Thyroid gland (tissue), 4 donors: ENCODE measurements at regions not wholly inside any gene's neighbourhood (a gene's known extent, or its start where the extent isn't known, plus 50 kb on each side); places are given as distances from the start of the nearest gene placed in this dataset.

Source experiments
- DNase-seq, 2 donors: peaks; one replicate each; pipeline ENCODE4 v3.0.0-alpha.2; 2019
- H3K27ac ChIP-seq, 3 donors: fragments of 200-600 bp; sonication (generic); 1 replicate in 2 of 3; 2 replicates in 1 of 3; pipeline ENCODE4 v1.5.1; 2016 to 2019; ENCODE audit warnings: mild to moderate bottlenecking in 1 of 3, moderate library complexity in 1 of 3
- H3K27me3 ChIP-seq: fragments of 200-600 bp; sonication (generic); one replicate; pipeline ENCODE4 v1.5.1; 2019
- H3K36me3 ChIP-seq, 2 donors: fragments of 200-600 bp; sonication (generic); one replicate each; pipeline ENCODE4 v1.5.1; 2016 to 2019
- H3K4me1 ChIP-seq, 2 donors: fragments of 200-600 bp; sonication (generic); one replicate each; pipeline ENCODE4 v1.5.1; 2017 to 2019
- H3K4me3 ChIP-seq, 3 donors: fragments of 200-600 bp; sonication (generic); replicated peaks in 1 of 3; 1 replicate in 2 of 3; 2 replicates in 1 of 3; pipeline ENCODE4 v1.5.1; 2016; ENCODE audit warnings: mild to moderate bottlenecking in 1 of 3
- H3K9me3 ChIP-seq: fragments of 200-600 bp; sonication (generic); one replicate; pipeline ENCODE4 v1.5.1; 2017
- POLR2A ChIP-seq, 2 donors: fragments of 450-650 bp; IDR thresholded peaks; one replicate each; pipeline ENCODE4 v1.6.1; 2017; ENCODE audit warnings: antibody characterized with exemption in 2 of 2, mild to moderate bottlenecking in 2 of 2, moderate library complexity in 1 of 2
- WGBS, 2 donors: methylation state at CpG; one replicate each; pipeline ENCODE4 v1.1.5; 2017; 5-methylcytosine and 5-hydroxymethylcytosine counted together
- intact Hi-C: fragments of 100-400 bp; cut with DNase I; formaldehyde crosslinking; loops from one replicate; pipeline ENCODE4 v1.15.1; 2023
- TF ChIP-seq, protein P1 (sequence below), 6 experiments: fragments of 200-600 bp in 3 of 6; fragments of 450-650 bp in 3 of 6; sonication (generic) in 3 of 6; IDR thresholded peaks; one replicate each; pipeline ENCODE4 v1.5.1; 2016 to 2019; ENCODE audit warnings: antibody characterized with exemption in 6 of 6, mild to moderate bottlenecking in 2 of 6, inconsistent platforms in 1 of 6, moderate library complexity in 1 of 6

DNA sequence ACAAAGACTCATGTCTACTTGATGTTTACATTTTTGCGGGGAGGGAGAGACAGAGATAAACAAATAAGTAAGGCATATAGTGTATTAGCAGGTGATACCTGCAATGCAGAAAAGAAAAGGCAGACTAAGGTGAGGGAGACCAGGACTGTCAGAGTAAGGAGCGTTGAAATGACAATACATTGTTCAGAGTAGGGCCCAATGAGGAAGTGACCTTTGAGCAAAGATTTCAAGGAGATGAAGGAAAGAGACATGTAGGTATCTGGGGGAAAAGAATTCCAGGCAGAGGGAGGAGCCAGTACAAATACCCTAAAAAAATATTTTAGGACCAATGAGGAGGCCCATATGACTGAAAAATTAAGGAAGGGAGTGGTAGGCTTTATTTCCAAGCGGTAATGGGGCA, 162.7 kb upstream of the PRSS1 start:
- intact Hi-C loops: no loop called here
- no peak for DNase-seq
- H3K4me1 ChIP-seq: no peaks in the 10 kb centered on the region
- no peak overlapping the region for H3K4me3 ChIP-seq
- H3K36me3 ChIP-seq: no peaks in the 10 kb centered on the region
- no peak overlapping the region for H3K27ac ChIP-seq
- TF ChIP-seq POLR2A (IDR thresholded peaks at IDR 0.05): no peak
- TF ChIP-seq, protein P1, sequence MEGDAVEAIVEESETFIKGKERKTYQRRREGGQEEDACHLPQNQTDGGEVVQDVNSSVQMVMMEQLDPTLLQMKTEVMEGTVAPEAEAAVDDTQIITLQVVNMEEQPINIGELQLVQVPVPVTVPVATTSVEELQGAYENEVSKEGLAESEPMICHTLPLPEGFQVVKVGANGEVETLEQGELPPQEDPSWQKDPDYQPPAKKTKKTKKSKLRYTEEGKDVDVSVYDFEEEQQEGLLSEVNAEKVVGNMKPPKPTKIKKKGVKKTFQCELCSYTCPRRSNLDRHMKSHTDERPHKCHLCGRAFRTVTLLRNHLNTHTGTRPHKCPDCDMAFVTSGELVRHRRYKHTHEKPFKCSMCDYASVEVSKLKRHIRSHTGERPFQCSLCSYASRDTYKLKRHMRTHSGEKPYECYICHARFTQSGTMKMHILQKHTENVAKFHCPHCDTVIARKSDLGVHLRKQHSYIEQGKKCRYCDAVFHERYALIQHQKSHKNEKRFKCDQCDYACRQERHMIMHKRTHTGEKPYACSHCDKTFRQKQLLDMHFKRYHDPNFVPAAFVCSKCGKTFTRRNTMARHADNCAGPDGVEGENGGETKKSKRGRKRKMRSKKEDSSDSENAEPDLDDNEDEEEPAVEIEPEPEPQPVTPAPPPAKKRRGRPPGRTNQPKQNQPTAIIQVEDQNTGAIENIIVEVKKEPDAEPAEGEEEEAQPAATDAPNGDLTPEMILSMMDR (IDR thresholded peaks at IDR 0.05): no peak
- H3K9me3 ChIP-seq: no peaks in the 10 kb centered on the region
- no peaks in the 10 kb centered on the region for H3K27me3 ChIP-seq
- 94 to 97% methylated on average over 3 of the region's 3 CpGs for WGBS, 2 donors

DNA sequence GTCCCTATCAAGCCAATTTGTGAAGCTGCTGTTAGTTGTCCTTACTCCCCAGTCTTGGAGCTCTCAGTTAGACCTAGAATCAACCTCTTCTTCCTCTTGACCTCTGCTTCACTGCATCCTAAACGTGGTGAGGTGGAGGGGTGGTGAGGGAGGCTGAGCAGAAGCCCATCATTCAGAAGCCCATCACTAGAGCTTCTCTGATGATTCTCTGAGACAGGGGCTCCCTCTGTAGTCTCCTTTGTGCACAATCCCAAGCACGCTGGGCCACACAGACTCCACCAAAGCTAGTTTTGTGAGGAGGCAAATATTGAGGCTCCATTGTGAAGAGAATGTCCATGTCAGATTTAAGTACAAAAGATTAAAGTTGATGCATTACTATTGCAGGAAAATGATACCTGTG, 163.8 kb upstream of the PRSS1 start:
- TF ChIP-seq, protein P1 (IDR thresholded peaks at IDR 0.05): no peak
- TF ChIP-seq POLR2A (IDR thresholded peaks at IDR 0.05): no peak
- 33 to 100% methylated on average over 1 to 2 of the region's 2 CpGs for WGBS, 2 donors
- intact Hi-C loops: no loop called here
- no peak overlapping the region for H3K4me3 ChIP-seq
- DNase-seq: no peak
- no peaks in the 10 kb centered on the region for H3K9me3 ChIP-seq
- no peaks in the 10 kb centered on the region for H3K27me3 ChIP-seq
- no peaks in the 10 kb centered on the region for H3K4me1 ChIP-seq
- no peak overlapping the region for H3K27ac ChIP-seq
- H3K36me3 ChIP-seq: no peaks in the 10 kb centered on the region

DNA sequence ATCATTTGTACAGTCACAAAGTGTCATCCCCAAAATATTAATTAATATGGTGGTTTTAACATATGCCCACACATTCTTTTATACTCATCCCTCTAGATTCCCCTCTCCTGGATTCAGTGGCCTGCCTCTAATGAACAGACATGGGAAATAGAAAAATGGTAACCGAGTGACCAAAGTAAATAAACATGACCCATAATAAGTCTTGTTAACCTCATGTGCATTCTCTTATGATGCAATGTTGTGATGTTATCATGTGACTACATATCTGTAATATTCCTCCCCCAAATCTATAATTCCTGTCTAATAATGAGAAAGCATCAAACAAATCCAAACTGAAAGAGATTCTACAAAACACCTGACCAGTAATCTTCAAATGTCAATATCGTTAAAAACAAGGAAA, 164.5 kb upstream of the PRSS1 start:
- H3K9me3 ChIP-seq: no peaks in the 10 kb centered on the region
- H3K36me3 ChIP-seq: no peaks in the 10 kb centered on the region
- H3K27me3 ChIP-seq: no peaks in the 10 kb centered on the region
- H3K4me1 ChIP-seq: no peaks in the 10 kb centered on the region
- no peak overlapping the region for H3K4me3 ChIP-seq
- WGBS, 2 donors: 81% methylated on average over 2 of the region's 2 CpGs
- intact Hi-C loops: no loop called here
- no peak for DNase-seq
- no peak for TF ChIP-seq POLR2A (IDR thresholded peaks at IDR 0.05)
- TF ChIP-seq, protein P1 (IDR thresholded peaks at IDR 0.05): no peak
- H3K27ac ChIP-seq: no peak overlapping the region

DNA sequence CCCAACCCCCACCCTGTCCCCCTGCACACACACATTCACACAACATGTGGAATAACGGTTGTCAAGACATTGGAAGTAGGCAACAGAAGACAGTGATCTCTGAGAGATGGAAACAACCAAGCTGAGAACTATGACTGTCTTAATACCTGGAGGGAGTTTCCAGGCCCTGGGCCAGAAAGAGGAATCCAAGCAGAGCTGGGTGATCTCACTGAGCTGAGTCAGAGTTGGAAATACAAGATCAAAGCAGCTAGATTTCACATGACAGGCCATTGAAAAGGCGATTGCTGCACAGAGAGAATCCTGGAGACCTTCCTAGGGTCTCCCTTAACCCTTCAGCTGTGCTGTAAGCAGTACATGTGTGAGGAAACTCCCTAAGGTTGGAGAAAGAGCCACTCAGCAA, 165.8 kb upstream of the PRSS1 start:
- no peak overlapping the region for H3K27ac ChIP-seq
- no peaks in the 10 kb centered on the region for H3K4me1 ChIP-seq
- no peaks in the 10 kb centered on the region for H3K36me3 ChIP-seq
- no peaks in the 10 kb centered on the region for H3K9me3 ChIP-seq
- no peak overlapping the region for H3K4me3 ChIP-seq
- H3K27me3 ChIP-seq: no peaks in the 10 kb centered on the region
- WGBS, 2 donors: 36 to 45% methylated on average over 2 of the region's 2 CpGs
- no peak for TF ChIP-seq POLR2A (IDR thresholded peaks at IDR 0.05)
- TF ChIP-seq, protein P1 (IDR thresholded peaks at IDR 0.05): no peak
- DNase-seq: peak; percentile 39 to 51
- intact Hi-C loops: no loop called here

DNA sequence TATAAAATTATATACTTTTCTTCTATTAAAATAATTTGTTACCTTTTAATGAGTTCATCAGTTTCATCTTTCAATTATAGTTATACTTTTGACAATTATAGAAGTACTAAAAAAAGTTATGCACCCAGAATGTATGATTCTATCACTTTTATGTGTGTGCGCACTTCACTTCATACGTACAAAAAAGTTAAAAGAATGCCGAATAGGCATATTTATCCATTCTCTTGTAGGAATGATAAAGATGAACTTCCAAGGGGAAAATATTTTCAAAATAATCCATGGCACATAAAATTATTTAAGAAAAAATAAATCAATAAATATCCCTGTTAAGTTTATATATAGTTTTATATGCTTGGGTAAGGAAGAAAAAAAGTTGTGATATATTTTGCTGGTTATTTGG, 166.9 kb upstream of the PRSS1 start:
- Histone ChIP-seq H3K36me3 (no peaks in the 10 kb centered on the region), H3K9me3 (no peaks in the 10 kb centered on the region), H3K4me3 (no peak overlapping the region), H3K4me1 (no peaks in the 10 kb centered on the region), H3K27me3 (no peaks in the 10 kb centered on the region), H3K27ac (no peak overlapping the region)
- no peak for DNase-seq
- WGBS, 2 donors: 97 to 98% methylated on average over 3 of the region's 3 CpGs
- TF ChIP-seq, protein P1 (IDR thresholded peaks at IDR 0.05): no peak
- TF ChIP-seq POLR2A (IDR thresholded peaks at IDR 0.05): no peak
- intact Hi-C loops: no loop called here
